Hepatocyte (in vitro differentiated cells): ENCODE measurements at regions not wholly inside any gene's neighbourhood (a gene's known extent, or its start where the extent isn't known, plus 50 kb on each side); places are given as distances from the start of the nearest gene placed in this dataset.
A peak's percentile ranks its signal among the peaks of the same experiment; 100 is the strongest.

ENCODE experiments used
- CTCF ChIP-seq: fragments of 200-600 bp; sonication (generic); IDR thresholded peaks from 2 replicates; pipeline ENCODE4 v1.5.1; 2016; ENCODE audit warnings: antibody characterized with exemption, mild to moderate bottlenecking; ENCODE audit not compliant: poor library complexity
- EZH2 ChIP-seq: fragments of 200-600 bp; sonication (generic); IDR thresholded peaks from 2 replicates; pipeline ENCODE4 v1.6.1; 2016; ENCODE audit warnings: antibody characterized with exemption, mild to moderate bottlenecking, borderline replicate concordance
- EZH2phosphoT487 ChIP-seq: fragments of 200-600 bp; sonication (generic); IDR thresholded peaks from one replicate; pipeline ENCODE4 v1.6.1; 2018; ENCODE audit warnings: antibody characterized with exemption, mild to moderate bottlenecking, low read depth, moderate library complexity; ENCODE audit not compliant: unreplicated experiment, severe bottlenecking

- peak; percentile 99 for TF ChIP-seq CTCF
- no peak for TF ChIP-seq EZH2phosphoT487
- TF ChIP-seq EZH2 = no peak
Measured at GRCh38 chr4:155442267-155443105, 65.7 kb upstream of the MAP9 start.
